GM19324 (cell line): ENCODE measurements at regions not wholly inside any gene's neighbourhood (a gene's known extent, or its start where the extent isn't known, plus 50 kb on each side); places are given as distances from the start of the nearest gene placed in this dataset.

ENCODE experiments used
- ATAC-seq: cut with Tn5 transposase; IDR thresholded peaks from one replicate; pipeline ENCODE4 v1.9.1; 2021; ENCODE audit warnings: mild to moderate bottlenecking, moderate library complexity; ENCODE audit not compliant: unreplicated experiment, low FRiP score

- ATAC-seq, result no peak
These were observed 78.1 kb upstream of the SLC38A11 start for GRCh38 chr2:165033402-165033801.

GRCh38 chr2:165032559-165032958, 77.2 kb upstream of the SLC38A11 start:
- no peak for ATAC-seq

GRCh38 chr2:165024199-165024598, 68.9 kb upstream of the SLC38A11 start:
- no peak for ATAC-seq

GRCh38 chr2:165022781-165023180, 67.5 kb upstream of the SLC38A11 start:
- no peak for ATAC-seq

GRCh38 chr2:165017966-165018596, 62.8 kb upstream of the SLC38A11 start:
- no peak for ATAC-seq

GRCh38 chr2:165016772-165017411, 61.6 kb upstream of the SLC38A11 start:
- peak; percentile 57 for ATAC-seq

GRCh38 chr2:165015052-165015642, 59.8 kb upstream of the SLC38A11 start:
- ATAC-seq, result peak; percentile 71

GRCh38 chr2:165013944-165014619, 58.8 kb upstream of the SLC38A11 start:
- peak; percentile 53 for ATAC-seq

GRCh38 chr2:165011199-165011598, 55.9 kb upstream of the SLC38A11 start:
- no peak for ATAC-seq

GRCh38 chr2:165010556-165010955, 55.2 kb upstream of the SLC38A11 start:
- no peak for ATAC-seq

- no peak for ATAC-seq
These were observed 54.1 kb upstream of the SLC38A11 start for GRCh38 chr2:165009466-165009865.

GRCh38 chr2:165008730-165009315, 53.5 kb upstream of the SLC38A11 start:
- ATAC-seq, result no peak

- ATAC-seq, result no peak
These were observed 51.9 kb upstream of the SLC38A11 start for GRCh38 chr2:165007161-165007744.
